Neural progenitor cell (in vitro differentiated cells): ENCODE measurements at regions not wholly inside any gene's neighbourhood (a gene's known extent, or its start where the extent isn't known, plus 50 kb on each side); places are given as distances from the start of the nearest gene placed in this dataset.
"Not testable (repeated sequence)": the region's sequence is repeated elsewhere in the genome, so short reads cannot be mapped to it uniquely, and the experiment has no call there.

Source experiments
- DNase-seq: peaks from one replicate; pipeline ENCODE4 v3.0.0-alpha.2; 2016; ENCODE audit warnings: low spot score
- H2AFZ ChIP-seq: fragments of 200-600 bp; sonication (generic); replicated peaks from 2 replicates; pipeline ENCODE4 v1.6.1; 2016; ENCODE audit warnings: antibody characterized with exemption
- H3F3A ChIP-seq: fragments of 200-600 bp; sonication (generic); 2 replicates; pipeline ENCODE4 v1.6.1; 2016; ENCODE audit warnings: antibody characterized with exemption, low read depth
- H3K27ac ChIP-seq: fragments of 200-600 bp; sonication (generic); 2 replicates; pipeline ENCODE4 v1.5.1; 2016; ENCODE audit warnings: mild to moderate bottlenecking
- H3K27me3 ChIP-seq: fragments of 200-600 bp; sonication (generic); 2 replicates; pipeline ENCODE4 v1.6.1; 2016; ENCODE audit warnings: mild to moderate bottlenecking, moderate library complexity
- H3K36me3 ChIP-seq: fragments of 200-600 bp; sonication (generic); 2 replicates; pipeline ENCODE4 v1.5.1; 2016
- H3K4me1 ChIP-seq: fragments of 200-600 bp; sonication (generic); 2 replicates; pipeline ENCODE4 v1.6.1; 2016; ENCODE audit warnings: mixed run types
- H3K4me2 ChIP-seq: fragments of 200-600 bp; sonication (generic); 2 replicates; pipeline ENCODE4 v1.6.1; 2016
- H3K4me3 ChIP-seq: fragments of 200-600 bp; sonication (generic); 2 replicates; pipeline ENCODE4 v1.5.1; 2016
- H3K79me2 ChIP-seq: fragments of 200-600 bp; sonication (generic); 2 replicates; pipeline ENCODE4 v1.6.1; 2016; ENCODE audit warnings: low read depth
- H3K9ac ChIP-seq: fragments of 200-600 bp; sonication (generic); 2 replicates; pipeline ENCODE4 v1.6.1; 2016
- H3K9me3 ChIP-seq: fragments of 200-600 bp; sonication (generic); 2 replicates; pipeline ENCODE4 v1.5.1; 2016; ENCODE audit warnings: low read depth
- H4K20me1 ChIP-seq: fragments of 200-600 bp; sonication (generic); 2 replicates; pipeline ENCODE4 v1.6.1; 2016; ENCODE audit warnings: low read depth
- H3K27ac Mint-ChIP-seq: 3 replicates; pipeline ENCODE4 v1.8.0; 2021; ENCODE audit warnings: mixed read lengths
- H3K27me3 Mint-ChIP-seq: 2 replicates; pipeline ENCODE4 v1.8.0; 2022; ENCODE audit warnings: low read depth, mild to moderate bottlenecking, inconsistent platforms, moderate library complexity, mixed read lengths; ENCODE audit not compliant: insufficient read depth
- H3K36me3 Mint-ChIP-seq: 3 replicates; pipeline ENCODE4 v1.8.0; 2021; ENCODE audit warnings: mixed read lengths
- H3K4me1 Mint-ChIP-seq: 3 replicates; pipeline ENCODE4 v1.8.0; 2021; ENCODE audit warnings: mixed read lengths
- H3K4me3 Mint-ChIP-seq: 3 replicates; pipeline ENCODE4 v1.8.0; 2021; ENCODE audit warnings: mild to moderate bottlenecking, moderate library complexity, mixed read lengths
- H3K9me3 Mint-ChIP-seq: 3 replicates; pipeline ENCODE4 v1.8.0; 2020; ENCODE audit warnings: mixed read lengths
- CTCF ChIP-seq: fragments of 200-600 bp; sonication (generic); IDR thresholded peaks from 2 replicates; pipeline ENCODE4 v1.5.1; 2017; ENCODE audit warnings: antibody characterized with exemption, mild to moderate bottlenecking
- EZH2 ChIP-seq: fragments of 200-600 bp; sonication (generic); IDR thresholded peaks from 2 replicates; pipeline ENCODE4 v1.6.1; 2017; ENCODE audit warnings: antibody characterized with exemption, mild to moderate bottlenecking, moderate library complexity
- EZH2phosphoT487 ChIP-seq: fragments of 200-600 bp; sonication (generic); IDR thresholded peaks from 2 replicates; pipeline ENCODE4 v1.6.1; 2017; ENCODE audit warnings: antibody characterized with exemption

GRCh38 chr7:81158189-81158588 lies 239.3 kb upstream of the SEMA3C start:
- no peaks in the 10 kb centered on the region for H3K36me3 ChIP-seq
- H3K4me1 ChIP-seq: peaks cover 34% of the 10 kb centered on the region
- H3K4me3 Mint-ChIP-seq: no peak overlapping the region
- peaks cover 8% of the 10 kb centered on the region for H3K9me3 Mint-ChIP-seq
- H3K27ac ChIP-seq: no peak overlapping the region
- no peaks in the 10 kb centered on the region for H3K27me3 ChIP-seq
- no peak overlapping the region for H2AFZ ChIP-seq
- H3K27ac Mint-ChIP-seq: no peak overlapping the region
- H3K36me3 Mint-ChIP-seq: peaks cover 5% of the 10 kb centered on the region
- H3K79me2 ChIP-seq: no peaks in the 10 kb centered on the region
- H3K4me1 Mint-ChIP-seq: peaks cover 42% of the 10 kb centered on the region
- no peaks in the 10 kb centered on the region for H3F3A ChIP-seq
- DNase-seq: peak; percentile 80
- peak overlapping the region; percentile 16 for H3K4me2 ChIP-seq
- no peaks in the 10 kb centered on the region for H3K9me3 ChIP-seq
- H3K4me3 ChIP-seq: no peak overlapping the region
- H4K20me1 ChIP-seq: no peaks in the 10 kb centered on the region
- H3K9ac ChIP-seq: no peak overlapping the region
- H3K27me3 Mint-ChIP-seq: peaks cover 2% of the 10 kb centered on the region
- TF ChIP-seq EZH2phosphoT487: peak; percentile 64
- TF ChIP-seq CTCF: no peak
- no peak for TF ChIP-seq EZH2

DNA sequence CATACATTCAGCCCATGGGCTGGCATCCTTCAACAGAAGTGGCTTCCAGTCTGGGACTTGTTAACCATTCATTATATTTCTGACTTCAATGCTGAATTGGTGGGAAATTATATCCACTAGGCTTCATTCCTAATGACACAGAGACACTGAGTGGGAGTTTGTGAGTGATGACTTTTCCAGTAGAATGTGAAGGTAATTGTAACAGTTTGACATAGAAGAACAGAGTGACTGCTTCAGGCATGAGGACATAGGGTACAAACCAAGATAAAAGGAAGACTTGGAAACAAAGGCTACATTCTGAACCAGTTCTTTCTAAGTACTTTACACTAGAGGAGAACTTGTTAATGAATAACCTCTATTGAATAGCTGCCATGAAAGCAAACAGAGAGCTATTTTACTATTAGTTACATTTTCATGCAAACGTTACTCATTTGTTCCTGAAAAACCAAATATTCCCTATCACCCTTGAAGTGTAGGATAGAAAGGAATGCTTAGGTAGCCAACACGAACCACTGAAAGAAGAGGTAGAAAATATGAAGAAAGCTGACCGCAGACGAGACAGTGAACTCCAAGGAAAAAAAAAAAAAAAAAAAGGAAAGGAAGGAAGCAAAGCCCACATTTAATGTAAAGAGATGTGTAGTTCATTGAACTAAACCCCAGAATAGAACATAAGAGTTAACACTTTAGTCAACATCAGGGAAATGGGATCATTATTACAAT lies 237.0 kb upstream of the SEMA3C start:
- H3K4me1 Mint-ChIP-seq: peaks cover 52% of the 10 kb centered on the region
- TF ChIP-seq EZH2: no peak
- no peak for TF ChIP-seq CTCF
- no peak for TF ChIP-seq EZH2phosphoT487
- no peaks in the 10 kb centered on the region for H3K36me3 Mint-ChIP-seq
- H3K27ac Mint-ChIP-seq: peak overlapping the region; percentile 16
- Histone ChIP-seq H3K27me3 (no peaks in the 10 kb centered on the region), H3F3A (no peaks in the 10 kb centered on the region), H3K9me3 (no peaks in the 10 kb centered on the region), H3K4me2 (peak overlapping the region; percentile 10), H3K79me2 (no peaks in the 10 kb centered on the region), H4K20me1 (no peaks in the 10 kb centered on the region), H2AFZ (no peak overlapping the region), H3K27ac (no peak overlapping the region), H3K4me1 (peaks cover 41% of the 10 kb centered on the region), H3K36me3 (no peaks in the 10 kb centered on the region), H3K4me3 (no peak overlapping the region), H3K9ac (no peak overlapping the region)
- H3K9me3 Mint-ChIP-seq: no peaks in the 10 kb centered on the region
- no peaks in the 10 kb centered on the region for H3K27me3 Mint-ChIP-seq
- DNase-seq: no peak
- no peak overlapping the region for H3K4me3 Mint-ChIP-seq

DNA sequence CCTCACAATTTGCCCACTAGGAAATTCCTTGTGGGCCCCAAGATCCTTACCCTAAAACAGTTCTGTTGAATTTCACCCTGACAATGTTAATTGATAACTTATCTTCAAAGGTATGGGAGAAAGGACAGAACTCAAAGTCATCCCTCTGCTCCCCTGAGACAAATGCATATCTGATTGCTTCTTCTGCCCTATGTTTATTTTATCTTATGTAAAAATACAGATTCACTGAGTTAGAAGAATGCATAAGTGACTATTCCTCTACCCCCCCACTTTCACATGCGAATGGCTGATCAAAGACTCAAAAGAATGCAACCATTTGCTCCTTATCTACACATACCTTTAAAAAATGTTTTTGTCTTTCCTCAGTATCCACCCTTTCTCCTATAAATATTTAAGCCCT lies 235.7 kb upstream of the SEMA3C start:
- no peaks in the 10 kb centered on the region for H3K79me2 ChIP-seq
- peaks cover 44% of the 10 kb centered on the region for H3K4me1 ChIP-seq
- no peak overlapping the region for H3K27ac ChIP-seq
- no peak overlapping the region for H2AFZ ChIP-seq
- no peaks in the 10 kb centered on the region for H3K27me3 Mint-ChIP-seq
- no peak for DNase-seq
- no peaks in the 10 kb centered on the region for H3K36me3 Mint-ChIP-seq
- H3K27ac Mint-ChIP-seq: no peak overlapping the region
- no peaks in the 10 kb centered on the region for H3K9me3 Mint-ChIP-seq
- peaks cover 55% of the 10 kb centered on the region for H3K4me1 Mint-ChIP-seq
- no peaks in the 10 kb centered on the region for H4K20me1 ChIP-seq
- H3F3A ChIP-seq: no peaks in the 10 kb centered on the region
- H3K4me2 ChIP-seq: no peak overlapping the region
- H3K4me3 Mint-ChIP-seq: no peak overlapping the region
- no peak for TF ChIP-seq CTCF
- H3K9me3 ChIP-seq: no peaks in the 10 kb centered on the region
- no peaks in the 10 kb centered on the region for H3K36me3 ChIP-seq
- H3K9ac ChIP-seq: no peak overlapping the region
- H3K4me3 ChIP-seq: no peak overlapping the region
- no peaks in the 10 kb centered on the region for H3K27me3 ChIP-seq

DNA sequence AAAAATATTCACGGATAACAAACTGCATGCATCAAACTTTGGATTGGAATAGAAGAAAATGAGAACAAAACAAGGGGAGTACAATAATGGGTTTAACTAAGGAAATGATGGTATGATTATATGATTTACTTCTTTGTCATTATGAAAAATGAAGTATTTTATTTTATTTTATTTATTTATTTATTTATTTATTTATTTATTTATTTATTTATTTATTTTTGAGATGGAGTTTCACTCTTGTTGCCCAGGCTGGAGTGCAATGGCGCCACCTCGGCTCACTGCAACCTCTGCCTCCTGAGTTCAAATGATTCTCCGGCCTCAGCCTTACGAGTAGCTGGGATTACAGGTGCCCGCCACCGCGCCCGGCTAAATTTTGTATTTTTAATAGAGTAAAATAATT lies 234.1 kb upstream of the SEMA3C start:
- not testable (repeated sequence) for H3K79me2 ChIP-seq, H3K36me3 ChIP-seq, H3K27ac ChIP-seq, H3K4me3 Mint-ChIP-seq, H3K27me3 Mint-ChIP-seq, H3K9ac ChIP-seq, H3K4me3 ChIP-seq, H3K27me3 ChIP-seq, H4K20me1 ChIP-seq, H3K9me3 Mint-ChIP-seq, H3K4me2 ChIP-seq, H3F3A ChIP-seq, H3K27ac Mint-ChIP-seq, H2AFZ ChIP-seq, DNase-seq, H3K36me3 Mint-ChIP-seq, H3K9me3 ChIP-seq
- peaks cover 36% of the 10 kb centered on the region for H3K4me1 ChIP-seq
- peaks cover 46% of the 10 kb centered on the region for H3K4me1 Mint-ChIP-seq
